Endothelial cell (in vitro differentiated cells): ENCODE measurements at regions not wholly inside any gene's neighbourhood (a gene's known extent, or its start where the extent isn't known, plus 50 kb on each side); places are given as distances from the start of the nearest gene placed in this dataset.
"Not testable (repeated sequence)": the region's sequence is repeated elsewhere in the genome, so short reads cannot be mapped to it uniquely, and the experiment has no call there.

Experiments
- DNase-seq: peaks from one replicate; pipeline ENCODE4 v3.0.0; 2021; ENCODE audit warnings: low spot score
- H3K27ac Mint-ChIP-seq: one replicate; pipeline ENCODE4 v1.8.0; 2021; ENCODE audit warnings: mixed read lengths, inconsistent platforms; ENCODE audit not compliant: unreplicated experiment
- H3K27me3 Mint-ChIP-seq: one replicate; pipeline ENCODE4 v1.8.0; 2021; ENCODE audit warnings: mild to moderate bottlenecking, moderate library complexity, mixed read lengths, inconsistent platforms; ENCODE audit not compliant: unreplicated experiment
- H3K36me3 Mint-ChIP-seq: one replicate; pipeline ENCODE4 v1.8.0; 2021; ENCODE audit warnings: mild to moderate bottlenecking, low read depth, mixed read lengths, inconsistent platforms; ENCODE audit not compliant: unreplicated experiment
- H3K4me1 Mint-ChIP-seq: one replicate; pipeline ENCODE4 v1.8.0; 2021; ENCODE audit warnings: mild to moderate bottlenecking, mixed read lengths, inconsistent platforms; ENCODE audit not compliant: unreplicated experiment
- H3K4me3 Mint-ChIP-seq: one replicate; pipeline ENCODE4 v1.8.0; 2021; ENCODE audit warnings: mild to moderate bottlenecking, mixed read lengths, inconsistent platforms; ENCODE audit not compliant: unreplicated experiment
- H3K9me3 Mint-ChIP-seq: one replicate; pipeline ENCODE4 v1.8.0; 2021; ENCODE audit warnings: mixed read lengths, inconsistent platforms; ENCODE audit not compliant: unreplicated experiment
- TF ChIP-seq, protein P1 (sequence below): fragments of 200-600 bp; sonication (generic); IDR thresholded peaks from one replicate; pipeline ENCODE4 v1.5.0; 2021; ENCODE audit warnings: antibody characterized with exemption; ENCODE audit not compliant: unreplicated experiment

DNA sequence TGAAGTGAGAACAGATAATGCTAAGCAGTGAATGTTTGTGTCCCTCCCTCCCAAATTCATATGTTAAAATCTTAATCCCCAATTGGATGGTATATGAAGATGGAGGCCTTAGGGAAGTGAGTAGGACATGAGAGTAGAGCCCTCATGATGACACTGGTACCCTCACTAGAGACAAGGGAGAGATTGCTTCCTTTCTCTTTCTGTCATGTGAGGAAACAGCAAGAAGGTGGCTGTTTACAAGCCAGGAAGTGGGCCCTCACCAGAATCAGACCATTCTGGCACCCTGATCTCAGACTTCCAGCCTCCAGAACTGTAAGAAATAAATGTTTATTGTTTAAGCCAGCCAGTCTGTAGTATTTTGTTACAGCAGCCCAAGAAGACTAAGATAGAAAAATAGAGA lies 209.5 kb downstream of the SATB1 start:
- no peak overlapping the region for H3K27ac Mint-ChIP-seq
- TF ChIP-seq, protein P1, sequence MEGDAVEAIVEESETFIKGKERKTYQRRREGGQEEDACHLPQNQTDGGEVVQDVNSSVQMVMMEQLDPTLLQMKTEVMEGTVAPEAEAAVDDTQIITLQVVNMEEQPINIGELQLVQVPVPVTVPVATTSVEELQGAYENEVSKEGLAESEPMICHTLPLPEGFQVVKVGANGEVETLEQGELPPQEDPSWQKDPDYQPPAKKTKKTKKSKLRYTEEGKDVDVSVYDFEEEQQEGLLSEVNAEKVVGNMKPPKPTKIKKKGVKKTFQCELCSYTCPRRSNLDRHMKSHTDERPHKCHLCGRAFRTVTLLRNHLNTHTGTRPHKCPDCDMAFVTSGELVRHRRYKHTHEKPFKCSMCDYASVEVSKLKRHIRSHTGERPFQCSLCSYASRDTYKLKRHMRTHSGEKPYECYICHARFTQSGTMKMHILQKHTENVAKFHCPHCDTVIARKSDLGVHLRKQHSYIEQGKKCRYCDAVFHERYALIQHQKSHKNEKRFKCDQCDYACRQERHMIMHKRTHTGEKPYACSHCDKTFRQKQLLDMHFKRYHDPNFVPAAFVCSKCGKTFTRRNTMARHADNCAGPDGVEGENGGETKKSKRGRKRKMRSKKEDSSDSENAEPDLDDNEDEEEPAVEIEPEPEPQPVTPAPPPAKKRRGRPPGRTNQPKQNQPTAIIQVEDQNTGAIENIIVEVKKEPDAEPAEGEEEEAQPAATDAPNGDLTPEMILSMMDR: no peak

DNA sequence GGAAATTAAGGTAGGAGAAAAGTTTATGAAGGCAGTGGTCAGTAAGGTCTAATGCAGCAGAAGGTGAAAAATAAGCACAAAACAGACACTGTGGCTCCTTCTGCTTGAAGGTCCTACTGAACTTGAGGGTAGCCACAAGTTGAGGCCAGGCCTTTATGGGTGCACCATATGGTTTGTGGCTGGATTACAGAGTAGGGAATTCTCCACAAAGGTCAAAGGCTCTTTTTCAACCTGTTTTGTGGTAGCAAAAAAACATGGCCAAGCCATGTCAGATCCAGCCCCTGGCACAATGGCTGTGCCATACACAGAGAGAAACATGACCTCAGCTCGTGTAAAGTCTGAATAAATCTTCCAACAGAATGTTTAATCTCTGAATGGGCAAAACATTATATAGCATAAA lies 214.0 kb downstream of the SATB1 start:
- no peak overlapping the region for H3K27ac Mint-ChIP-seq
- no peaks in the 10 kb centered on the region for H3K4me1 Mint-ChIP-seq
- H3K9me3 Mint-ChIP-seq: no peaks in the 10 kb centered on the region
- DNase-seq: no peak
- H3K27me3 Mint-ChIP-seq: no peaks in the 10 kb centered on the region
- TF ChIP-seq, protein P1: no peak
- no peak overlapping the region for H3K4me3 Mint-ChIP-seq
- no peaks in the 10 kb centered on the region for H3K36me3 Mint-ChIP-seq

More for the DNA sequence above, 209.5 kb downstream of the SATB1 start:
- no peak for DNase-seq
- Mint-ChIP-seq H3K27me3 (no peaks in the 10 kb centered on the region), H3K4me1 (peaks cover 5% of the 10 kb centered on the region), H3K36me3 (no peaks in the 10 kb centered on the region), H3K9me3 (no peaks in the 10 kb centered on the region), H3K4me3 (no peak overlapping the region)

DNA sequence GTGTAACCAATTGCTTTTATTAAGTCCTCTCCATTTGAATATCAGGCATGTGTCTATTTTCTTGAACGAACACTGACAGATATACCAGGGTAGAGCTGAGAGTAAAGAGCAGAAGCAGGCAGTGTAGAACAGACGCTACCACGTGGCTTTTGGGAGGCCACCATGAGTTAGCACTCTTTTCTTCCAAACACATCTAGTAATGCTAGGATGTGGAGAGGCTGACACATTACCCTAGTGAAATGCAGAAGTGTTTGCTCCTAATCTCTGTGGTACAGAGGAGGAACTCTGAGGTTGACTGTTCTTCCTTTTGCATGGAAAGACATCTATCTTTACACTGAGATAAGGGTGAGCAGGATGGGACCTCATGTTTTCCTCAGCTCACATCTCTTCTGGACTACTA lies 216.3 kb downstream of the SATB1 start:
- no peaks in the 10 kb centered on the region for H3K27me3 Mint-ChIP-seq
- DNase-seq: no peak
- no peak overlapping the region for H3K4me3 Mint-ChIP-seq
- no peaks in the 10 kb centered on the region for H3K4me1 Mint-ChIP-seq
- TF ChIP-seq, protein P1: no peak
- no peaks in the 10 kb centered on the region for H3K36me3 Mint-ChIP-seq
- H3K27ac Mint-ChIP-seq: no peak overlapping the region
- no peaks in the 10 kb centered on the region for H3K9me3 Mint-ChIP-seq

DNA sequence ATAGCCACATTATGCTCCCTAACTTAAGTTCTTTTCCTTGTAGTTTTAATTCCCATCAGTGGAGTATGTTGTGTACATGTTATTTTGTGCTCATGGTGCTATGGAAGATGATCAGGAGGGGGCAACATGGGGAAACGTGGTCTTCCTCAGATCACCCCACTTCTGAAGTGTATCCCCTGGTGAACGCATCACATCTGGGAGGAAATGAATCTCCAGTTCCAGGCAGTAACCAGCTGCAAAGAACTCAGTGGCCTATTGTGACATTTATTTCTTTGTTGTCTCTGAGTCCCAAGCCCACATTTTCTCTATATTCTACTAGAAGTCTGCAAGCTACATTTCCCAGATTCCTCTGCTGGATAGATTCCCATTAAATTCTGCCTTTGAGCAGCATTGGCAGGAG lies 217.0 kb downstream of the SATB1 start:
- H3K27me3 Mint-ChIP-seq: no peaks in the 10 kb centered on the region
- no peak overlapping the region for H3K27ac Mint-ChIP-seq
- no peak overlapping the region for H3K4me3 Mint-ChIP-seq
- H3K9me3 Mint-ChIP-seq: no peaks in the 10 kb centered on the region
- H3K36me3 Mint-ChIP-seq: no peaks in the 10 kb centered on the region
- H3K4me1 Mint-ChIP-seq: no peaks in the 10 kb centered on the region
- no peak for DNase-seq
- TF ChIP-seq, protein P1: no peak

DNA sequence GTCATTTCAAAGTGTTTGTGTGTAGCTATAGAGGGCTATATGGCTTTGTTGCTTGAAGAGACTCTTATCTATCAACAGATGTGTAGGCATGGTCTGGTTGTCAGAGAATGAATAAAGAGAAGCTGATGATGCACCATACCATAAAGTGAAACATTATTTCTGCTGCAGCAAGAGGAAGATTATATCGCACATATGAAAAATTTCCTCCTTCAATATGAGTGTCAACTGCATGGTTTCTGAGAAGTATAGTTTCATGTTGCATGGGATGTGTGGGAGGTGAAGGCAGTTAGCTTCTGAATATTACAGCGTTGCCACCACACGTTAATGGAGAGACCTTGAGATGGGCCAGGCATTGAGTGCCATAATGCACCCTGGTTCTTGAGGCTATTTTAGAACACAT lies 217.9 kb downstream of the SATB1 start:
- H3K4me1 Mint-ChIP-seq: no peaks in the 10 kb centered on the region
- no peaks in the 10 kb centered on the region for H3K9me3 Mint-ChIP-seq
- no peak overlapping the region for H3K27ac Mint-ChIP-seq
- H3K36me3 Mint-ChIP-seq: no peaks in the 10 kb centered on the region
- DNase-seq: no peak
- TF ChIP-seq, protein P1: no peak
- H3K4me3 Mint-ChIP-seq: no peak overlapping the region
- no peaks in the 10 kb centered on the region for H3K27me3 Mint-ChIP-seq

DNA sequence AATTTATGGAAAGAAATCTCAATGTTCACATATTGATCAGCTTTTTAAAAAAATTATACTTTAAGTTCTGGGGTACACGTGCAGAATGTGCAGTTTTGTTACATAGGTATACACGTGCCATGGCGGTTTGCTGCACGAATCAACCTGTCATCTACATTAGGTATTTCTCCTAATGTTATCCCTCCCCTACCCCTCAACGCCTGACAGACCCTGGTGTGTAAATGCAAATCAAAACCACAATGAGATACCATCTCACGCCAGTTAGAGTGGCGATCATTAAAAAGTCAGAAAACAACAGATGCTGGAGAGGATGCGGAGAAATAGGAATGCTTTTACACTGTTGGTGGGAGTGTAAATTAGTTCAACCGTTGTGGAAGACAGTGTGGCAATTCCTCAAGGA lies 219.4 kb downstream of the SATB1 start:
- not testable (repeated sequence) for H3K9me3 Mint-ChIP-seq, H3K27ac Mint-ChIP-seq, H3K4me1 Mint-ChIP-seq, DNase-seq, H3K36me3 Mint-ChIP-seq, H3K4me3 Mint-ChIP-seq, H3K27me3 Mint-ChIP-seq
